Endothelial cell of umbilical vein (primary cell): ENCODE measurements at regions not wholly inside any gene's neighbourhood (a gene's known extent, or its start where the extent isn't known, plus 50 kb on each side); places are given as distances from the start of the nearest gene placed in this dataset.

Source experiments
- BruUV-seq: library from RNA; stranded (reverse); fragments of 400-500 nt; replicated peaks from 2 replicates; lab custom pipeline; 2021; lab: Mats Ljungman, UMichigan
- CTCF ChIA-PET: fragments of 300-600, 350-600 bp; sonication (Branson Sonifier 250); formaldehyde crosslinking; loops from one replicate; lab custom pipeline; 2021; ENCODE audit warnings: antibody characterized with exemption, inconsistent platforms; lab: Charles Lee
- POLR2A ChIA-PET: fragments of 300-600, 350-600 bp; sonication (Branson Sonifier 250); formaldehyde crosslinking; loops from one replicate; lab custom pipeline; 2021; ENCODE audit warnings: antibody characterized with exemption, inconsistent platforms; lab: Charles Lee
- DNase-seq: peaks from one replicate; pipeline ENCODE4 v3.0.0-alpha.2; 2011; ENCODE audit warnings: low read depth, low spot score
- FAIRE-seq: peaks from 2 replicates; lab custom pipeline; 2011; peaks lifted over from hg19 to GRCh38; lab: Jason Lieb, UNC
- H2AFZ ChIP-seq: 2 replicates; pipeline ENCODE4 v1.6.0; 2012; ENCODE audit warnings: low read depth, low read length, control low read depth, inconsistent platforms
- H3K27ac ChIP-seq: 2 replicates; pipeline ENCODE4 v1.5.1; 2011; ENCODE audit warnings: low read depth, mild to moderate bottlenecking, control low read depth, low read length, moderate library complexity; ENCODE audit not compliant: insufficient read depth
- H3K27me3 ChIP-seq, 2 experiments: 2 replicates each; pipeline versions ENCODE4 v1.6.0 to v1.6.1; 2011; ENCODE audit warnings: low read length in 2 of 2, mixed read lengths in 1 of 2; ENCODE audit not compliant: control insufficient read depth in 2 of 2, insufficient read depth in 2 of 2
- H3K36me3 ChIP-seq, 2 experiments: 2 replicates in 1 of 2; 3 replicates in 1 of 2; pipeline ENCODE4 v1.5.1; 2011; ENCODE audit warnings: low read length in 2 of 2, mild to moderate bottlenecking in 1 of 2, moderate library complexity in 1 of 2; ENCODE audit not compliant: control insufficient read depth in 2 of 2, insufficient read depth in 2 of 2; ENCODE audit errors: extremely low read depth in 1 of 2
- H3K4me1 ChIP-seq: 3 replicates; pipeline ENCODE4 v1.5.1; 2011; ENCODE audit warnings: mild to moderate bottlenecking, low read length; ENCODE audit not compliant: control insufficient read depth, insufficient read depth; ENCODE audit errors: extremely low read depth
- H3K4me2 ChIP-seq: 2 replicates; pipeline ENCODE4 v1.6.1; 2011; ENCODE audit warnings: low read length, control low read depth, mixed read lengths; ENCODE audit not compliant: insufficient read depth
- H3K4me3 ChIP-seq, 3 experiments: fragments of 200-600 bp in 1 of 3; sonication (generic), shearing (Covaris generic) in 1 of 3; replicated peaks in 1 of 3; 2 replicates each; pipeline ENCODE4 v1.5.1; 2011 to 2016; ENCODE audit warnings: control low read depth in 3 of 3, low read length in 3 of 3, mild to moderate bottlenecking in 2 of 3, inconsistent platforms in 1 of 3, low read depth in 1 of 3, moderate library complexity in 1 of 3; ENCODE audit not compliant: insufficient read depth in 1 of 3
- H3K79me2 ChIP-seq: 2 replicates; pipeline ENCODE4 v1.6.0; 2012; ENCODE audit warnings: low read length, inconsistent platforms; ENCODE audit not compliant: control insufficient read depth, insufficient read depth
- H3K9ac ChIP-seq: replicated peaks from 2 replicates; pipeline ENCODE3; 2011; ENCODE audit warnings: low read length, control low read depth; ENCODE audit not compliant: insufficient read depth; ENCODE audit errors: extremely low read depth
- H3K9me1 ChIP-seq: replicated peaks from 3 replicates; pipeline ENCODE4 v1.6.0; 2011; ENCODE audit warnings: mild to moderate bottlenecking, low read length; ENCODE audit not compliant: control insufficient read depth, insufficient read depth; ENCODE audit errors: extremely low read depth
- H3K9me3 ChIP-seq: replicated peaks from 2 replicates; pipeline ENCODE4 v1.5.1; 2012; ENCODE audit warnings: low read length, inconsistent platforms; ENCODE audit not compliant: control insufficient read depth, insufficient read depth
- H4K20me1 ChIP-seq: replicated peaks from 2 replicates; pipeline ENCODE3; 2011; ENCODE audit warnings: mild to moderate bottlenecking, low read length; ENCODE audit not compliant: control insufficient read depth, insufficient read depth; ENCODE audit errors: extremely low read depth
- CTCF ChIP-seq, 2 donors: IDR thresholded peaks; 1 replicate in 1 of 2; 2 replicates in 1 of 2; pipeline ENCODE4 v1.5.1; 2011; ENCODE audit warnings: low read length in 2 of 2, mild to moderate bottlenecking in 2 of 2, moderate library complexity in 2 of 2, control low read depth in 1 of 2, inconsistent platforms in 1 of 2, low read depth in 1 of 2; ENCODE audit not compliant: insufficient read depth in 1 of 2; ENCODE audit errors: extremely low read depth in 1 of 2
- EZH2 ChIP-seq: IDR thresholded peaks from 2 replicates; pipeline ENCODE4 v1.6.1; 2012; ENCODE audit warnings: borderline replicate concordance, low read depth, mild to moderate bottlenecking, moderate library complexity, low read length, inconsistent platforms; ENCODE audit not compliant: severe bottlenecking
- FOS ChIP-seq: IDR thresholded peaks from 2 replicates; pipeline ENCODE4 v1.6.1; 2011; ENCODE audit warnings: mild to moderate bottlenecking, low read length, moderate library complexity, borderline replicate concordance; ENCODE audit not compliant: insufficient read depth
- GATA2 ChIP-seq: IDR thresholded peaks from 2 replicates; pipeline ENCODE4 v1.7.0; 2011; ENCODE audit warnings: low read depth, mild to moderate bottlenecking, moderate library complexity, mixed read lengths, low read length; ENCODE audit not compliant: insufficient read length, insufficient read depth
- JUN ChIP-seq: IDR thresholded peaks from 2 replicates; pipeline ENCODE4 v1.6.1; 2011; ENCODE audit warnings: borderline replicate concordance, low read depth; ENCODE audit not compliant: insufficient read length, insufficient read depth
- MAX ChIP-seq: IDR thresholded peaks from 2 replicates; pipeline ENCODE4 v1.6.1; 2011; ENCODE audit not compliant: insufficient read depth, insufficient read length
- MYC ChIP-seq: IDR thresholded peaks from one replicate; pipeline ENCODE4 v1.6.1; 2011; ENCODE audit warnings: mild to moderate bottlenecking, low read depth, low read length
- POLR2A ChIP-seq: IDR thresholded peaks from 2 replicates; pipeline ENCODE4 v1.6.1; 2012; ENCODE audit warnings: low read depth, mild to moderate bottlenecking, control low read depth, low read length
- POLR2AphosphoS5 ChIP-seq: IDR thresholded peaks from 2 replicates; pipeline ENCODE4 v1.6.1; 2012; ENCODE audit warnings: low read depth, mild to moderate bottlenecking, control low read depth, low read length, moderate library complexity; ENCODE audit not compliant: insufficient read depth
- dilution Hi-C: fragments of 300-500 bp; cut with MboI; formaldehyde crosslinking; loops from one replicate; pipeline ENCODE4 v1.15.0; 2019; ENCODE audit warnings: low sequenced_read_pairs; ENCODE audit not compliant: extremely low pct_ligation_motif_present
- intact Hi-C: fragments of 100-400 bp; cut with micrococcal nuclease; formaldehyde crosslinking; loops from one replicate; pipeline ENCODE4 v1.10.0; 2022

- H3K4me2 ChIP-seq = no peak overlapping the region
- FAIRE-seq (no peak), DNase-seq (no peak)
- TF ChIP-seq FOS = no peak
- TF ChIP-seq GATA2 = no peak
- no peak for TF ChIP-seq MAX
- peaks cover 16 to 21% of the 10 kb centered on the region in 2 experiments for H3K27me3 ChIP-seq
- H3K79me2 ChIP-seq = no peaks in the 10 kb centered on the region
- no peak overlapping the region for H3K27ac ChIP-seq
- peaks cover 10% of the 10 kb centered on the region for H3K4me1 ChIP-seq
- no peaks in the 10 kb centered on the region for H3K9me3 ChIP-seq
- no peaks in the 10 kb centered on the region for H3K9me1 ChIP-seq
- dilution Hi-C loops (loop anchor here (25.0 kb wide), 1 partner anchor 102 kb away; the partner anchor contains the start of gene SDC3), intact Hi-C loops (no loop called here)
- H4K20me1 ChIP-seq = no peaks in the 10 kb centered on the region
- no peak overlapping the region for H3K4me3 ChIP-seq
- no peak overlapping the region for H3K9ac ChIP-seq
- ChIA-PET CTCF (interaction anchor here (1.0 to 10.7 kb wide), 6 partner anchors 9 to 101 kb away, joined by 3 to 528 read pairs (median 5); partner anchors contain the start of gene SDC3), POLR2A (no interaction called here)
- no peak overlapping the region for H2AFZ ChIP-seq
- H3K36me3 ChIP-seq = no peaks in the 10 kb centered on the region
- BruUV-seq = no TSS peak
Observed at GRCh38 chr1:30810416-30811080, 53.0 kb upstream of the LAPTM5 start.

GRCh38 chr1:30809514-30810263 lies 52.1 kb upstream of the LAPTM5 start:
- Histone ChIP-seq H3K9ac (no peak overlapping the region), H3K4me2 (no peak overlapping the region), H3K27ac (no peak overlapping the region), H3K9me1 (no peaks in the 10 kb centered on the region), H3K4me3 (no peak overlapping the region), H3K4me1 (peaks cover 10% of the 10 kb centered on the region), H4K20me1 (no peaks in the 10 kb centered on the region), H3K27me3 (peaks cover 11 to 17% of the 10 kb centered on the region in 2 experiments), H3K36me3 (no peaks in the 10 kb centered on the region), H2AFZ (no peak overlapping the region), H3K9me3 (no peaks in the 10 kb centered on the region), H3K79me2 (no peaks in the 10 kb centered on the region)
- intact Hi-C loops = loop anchor here (1.0 kb wide), 1 partner anchor 15 kb away; no protein-coding TSS in a partner anchor
- FAIRE-seq = peak; percentile 96
- CTCF ChIA-PET = interaction anchor here (1.2 to 10.7 kb wide), 6 partner anchors 8 to 102 kb away, joined by 3 to 528 read pairs (median 6); partner anchors contain the start of gene SDC3
- DNase-seq = peak; percentile 52
- dilution Hi-C loops = loop anchor here (25.0 kb wide), 1 partner anchor 103 kb away; the partner anchor contains the start of gene SDC3
- no TSS peak for BruUV-seq
- POLR2A ChIA-PET = no interaction called here
- TF ChIP-seq CTCF (IDR thresholded peaks at IDR 0.05; ENCODE audit: extremely low read depth in 1 of 2, insufficient read depth in 1 of 2, low read depth in 1 of 2, low read length in 2 of 2) (no peak), GATA2 (no peak), FOS (peak; percentile 89), POLR2A (no peak), MAX (no peak), POLR2AphosphoS5 (peak; percentile 39), JUN (peak; percentile 33), EZH2 (no peak), MYC (no peak)
